ENCODE measurements at regions not wholly inside any gene's neighbourhood (a gene's known extent, or its start where the extent isn't known, plus 50 kb on each side); places are given as distances from the start of the nearest gene placed in this dataset.

GRCh38 chr4:175246941-175247340 is 328.8 kb downstream of the ADAM29 start:
- TF ChIP-seq CTCF (IDR thresholded peaks at IDR 0.05; ENCODE audit: borderline replicate concordance, control extremely low read depth, extremely low read depth, insufficient read depth, missing control alignments) = no peak
- in situ Hi-C loops (cut with MboI; ENCODE audit: low sequenced_read_pairs, unreplicated experiment) = no loop called here
- DNase-seq (ENCODE audit: low spot score) = no peak

GRCh38 chr4:175252642-175253041 is 334.5 kb downstream of the ADAM29 start:
- no peak for TF ChIP-seq CTCF (IDR thresholded peaks at IDR 0.05; ENCODE audit: borderline replicate concordance, control extremely low read depth, extremely low read depth, insufficient read depth, missing control alignments)
- no peak for DNase-seq (ENCODE audit: low spot score)
- in situ Hi-C loops (cut with MboI; ENCODE audit: low sequenced_read_pairs, unreplicated experiment) = no loop called here

- DNase-seq (ENCODE audit: low spot score) = peak; percentile 18
- no peak for TF ChIP-seq CTCF (IDR thresholded peaks at IDR 0.05; ENCODE audit: borderline replicate concordance, control extremely low read depth, extremely low read depth, insufficient read depth, missing control alignments)
- in situ Hi-C loops (cut with MboI; ENCODE audit: low sequenced_read_pairs, unreplicated experiment) = no loop called here
Measured at GRCh38 chr4:175253184-175253902, 335.2 kb downstream of the ADAM29 start.

GRCh38 chr4:175263537-175263936 is 345.4 kb downstream of the ADAM29 start:
- no peak for TF ChIP-seq CTCF (IDR thresholded peaks at IDR 0.05; ENCODE audit: borderline replicate concordance, control extremely low read depth, extremely low read depth, insufficient read depth, missing control alignments)
- no peak for DNase-seq (ENCODE audit: low spot score)
- in situ Hi-C loops (cut with MboI; ENCODE audit: low sequenced_read_pairs, unreplicated experiment) = no loop called here

- no peak for TF ChIP-seq CTCF (IDR thresholded peaks at IDR 0.05; ENCODE audit: borderline replicate concordance, control extremely low read depth, extremely low read depth, insufficient read depth, missing control alignments)
- in situ Hi-C loops (cut with MboI; ENCODE audit: low sequenced_read_pairs, unreplicated experiment) = no loop called here
- DNase-seq (ENCODE audit: low spot score) = no peak
Measured at GRCh38 chr4:175271010-175271630, 353.0 kb downstream of the ADAM29 start.

GRCh38 chr4:175273995-175274753 is 356.0 kb downstream of the ADAM29 start:
- no peak for DNase-seq (ENCODE audit: low spot score)
- no peak for TF ChIP-seq CTCF (IDR thresholded peaks at IDR 0.05; ENCODE audit: borderline replicate concordance, control extremely low read depth, extremely low read depth, insufficient read depth, missing control alignments)
- in situ Hi-C loops (cut with MboI; ENCODE audit: low sequenced_read_pairs, unreplicated experiment) = no loop called here
